ENCODE measurements at regions not wholly inside any gene's neighbourhood (a gene's known extent, or its start where the extent isn't known, plus 50 kb on each side); places are given as distances from the start of the nearest gene placed in this dataset.

- no peak for TF ChIP-seq CTCF (conservative IDR thresholded peaks at IDR 0.05 in 1 of 2, IDR thresholded peaks at IDR 0.05 in 1 of 2; ENCODE audit: low read depth in 1 of 2, low read length in 2 of 2)
- no peak for TF ChIP-seq EZH2 (IDR thresholded peaks at IDR 0.05; ENCODE audit: low read length, missing control alignments)
These were observed 650.1 kb downstream of the FGF9 start for GRCh38 chr13:22320991-22321390.
